Astrocyte of the spinal cord (primary cell): ENCODE measurements at regions not wholly inside any gene's neighbourhood (a gene's known extent, or its start where the extent isn't known, plus 50 kb on each side); places are given as distances from the start of the nearest gene placed in this dataset.

Experiments used
- DNase-seq: peaks from one replicate; pipeline ENCODE4 v3.0.0; 2011; ENCODE audit warnings: low read depth, low spot score
- H3K4me3 ChIP-seq: 2 replicates; pipeline ENCODE4 v1.5.1; 2011; ENCODE audit warnings: low read depth, mild to moderate bottlenecking, low read length, moderate library complexity
- CTCF ChIP-seq: IDR thresholded peaks from 2 replicates; pipeline ENCODE4 v1.5.1; 2012; ENCODE audit warnings: low read depth, mild to moderate bottlenecking, low read length, inconsistent platforms
- in situ Hi-C: cut with HindIII; loops from 2 replicates; pipeline ENCODE4 v1.10.0; 2017; ENCODE audit warnings: low sequenced_read_pairs

DNA sequence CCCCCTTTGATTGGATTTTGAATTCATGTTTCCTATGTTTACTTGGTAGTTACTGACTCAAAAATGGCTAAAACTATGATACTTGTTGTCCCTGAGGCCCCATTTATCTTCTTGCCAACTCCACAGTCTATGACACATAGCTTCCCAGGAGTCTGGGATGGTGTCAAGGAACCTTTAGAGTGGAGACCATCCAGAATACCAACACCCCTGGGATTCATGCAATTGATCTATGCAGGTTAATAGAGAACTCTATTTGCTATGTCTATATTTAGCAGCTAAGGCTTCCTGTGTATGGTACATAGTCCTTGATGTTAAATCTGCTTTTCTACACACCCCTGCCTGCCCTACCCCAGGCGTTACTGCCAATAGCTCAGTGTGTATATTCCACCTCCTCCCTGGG is 218.5 kb upstream of the HDAC4 start:
- in situ Hi-C loops, result no loop called here
- no peak for DNase-seq
- H3K4me3 ChIP-seq, result no peak overlapping the region
- TF ChIP-seq CTCF, result no peak

- no peak for DNase-seq
- in situ Hi-C loops, result no loop called here
- no peak for TF ChIP-seq CTCF
- no peak overlapping the region for H3K4me3 ChIP-seq
Observed at GRCh38 chr2:239616729-239617128, 215.9 kb upstream of the HDAC4 start.

DNA sequence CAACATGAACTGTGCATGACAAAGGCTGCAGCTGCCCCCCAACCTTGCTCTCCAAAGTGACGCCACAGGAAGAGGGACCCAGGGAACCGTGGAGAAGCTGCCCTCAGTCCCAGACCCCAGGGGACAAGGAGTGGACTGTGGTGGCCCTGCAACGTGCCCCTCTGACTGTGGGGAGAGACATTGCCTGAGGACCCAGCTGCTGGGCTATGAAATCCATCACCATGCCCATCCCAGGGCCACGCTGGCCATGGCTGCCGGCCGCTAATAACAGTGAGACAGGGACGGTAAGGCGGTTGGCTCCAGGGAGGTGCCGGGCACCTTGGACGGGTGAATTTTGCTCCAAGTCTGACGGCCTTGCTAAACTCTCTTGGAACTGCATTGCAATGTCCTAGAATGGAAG is 211.3 kb upstream of the HDAC4 start:
- in situ Hi-C loops, result no loop called here
- no peak for TF ChIP-seq CTCF
- no peak overlapping the region for H3K4me3 ChIP-seq
- DNase-seq, result no peak

DNA sequence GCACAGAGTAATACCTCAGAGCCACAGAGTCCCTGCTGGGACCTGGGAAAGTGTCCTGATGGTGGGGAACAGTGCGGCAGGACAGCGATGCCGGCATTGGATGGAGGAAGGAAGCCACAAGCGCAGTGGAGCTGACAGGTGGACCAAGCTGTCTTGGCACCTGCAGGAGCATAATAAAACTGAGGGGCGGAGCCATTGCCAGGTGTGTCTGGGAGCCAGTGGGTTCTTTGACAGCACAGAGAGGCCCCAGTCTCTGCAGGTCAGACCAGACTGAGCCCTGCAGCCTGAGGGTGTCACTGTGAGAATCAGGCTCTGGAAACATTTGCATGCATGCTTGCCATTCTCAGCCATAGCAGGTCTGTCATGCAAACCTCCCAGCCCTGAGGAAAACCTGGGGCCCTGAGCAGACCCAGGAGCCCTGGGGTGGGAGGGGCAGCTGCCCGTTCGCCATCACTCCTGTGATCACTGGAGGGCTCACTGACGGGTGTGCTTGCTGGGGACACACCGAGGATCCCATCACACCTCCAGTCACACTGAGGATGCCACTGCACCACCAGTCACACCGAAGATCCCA is 210.5 kb upstream of the HDAC4 start:
- DNase-seq, result no peak
- in situ Hi-C loops, result no loop called here
- TF ChIP-seq CTCF, result no peak
- no peak overlapping the region for H3K4me3 ChIP-seq

DNA sequence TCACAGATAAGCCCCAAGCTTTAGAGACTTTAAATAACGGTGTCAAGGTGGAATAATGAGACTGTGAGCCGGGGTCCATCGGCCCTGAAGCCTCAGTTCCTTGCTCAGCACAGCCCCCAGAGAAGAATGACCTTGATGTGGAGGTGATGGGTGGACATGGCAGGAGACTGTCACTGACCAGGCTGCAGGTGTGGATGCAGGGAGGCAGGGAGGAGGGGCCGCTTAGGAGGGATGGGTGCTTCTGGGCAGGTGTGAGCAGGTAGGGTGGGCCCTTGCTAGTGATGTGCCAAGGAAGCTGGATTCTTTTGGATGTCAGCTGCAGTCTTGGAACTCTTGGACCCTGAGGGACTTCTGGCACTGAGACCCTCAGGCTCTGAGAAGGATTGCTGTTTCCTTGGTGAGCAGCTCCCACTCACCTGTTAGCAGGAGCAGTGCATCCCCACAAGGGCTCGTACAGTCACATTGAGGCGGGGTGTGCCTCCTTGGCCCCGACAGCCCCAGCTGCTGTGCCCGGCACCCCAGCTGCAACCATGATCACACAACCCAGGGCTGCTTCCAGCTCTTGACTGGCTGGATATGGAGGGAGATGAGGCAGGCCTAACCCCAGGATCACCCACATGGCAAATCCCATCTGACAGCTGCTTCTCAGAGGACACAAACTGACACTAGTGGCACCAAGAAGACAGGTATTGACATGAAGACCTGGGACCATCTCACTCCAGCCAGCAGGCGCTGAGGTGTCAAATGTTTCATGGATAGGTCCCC is 209.8 kb upstream of the HDAC4 start:
- in situ Hi-C loops, result no loop called here
- no peak for TF ChIP-seq CTCF
- DNase-seq, result no peak
- no peak overlapping the region for H3K4me3 ChIP-seq

- TF ChIP-seq CTCF, result no peak
- DNase-seq, result no peak
- in situ Hi-C loops, result no loop called here
- H3K4me3 ChIP-seq, result no peak overlapping the region
Observed at GRCh38 chr2:239609607-239610310, 208.9 kb upstream of the HDAC4 start.
